GM12864 (cell line): ENCODE measurements at regions not wholly inside any gene's neighbourhood (a gene's known extent, or its start where the extent isn't known, plus 50 kb on each side); places are given as distances from the start of the nearest gene placed in this dataset.

ENCODE experiments used
- DNase-seq: peaks from one replicate; pipeline ENCODE4 v3.0.0-alpha.2; 2011; ENCODE audit warnings: low read depth
- H3K4me3 ChIP-seq: 2 replicates; pipeline ENCODE4 v1.5.1; 2011; ENCODE audit warnings: mild to moderate bottlenecking, low read depth, low read length, control low read depth
- CTCF ChIP-seq: IDR thresholded peaks from 2 replicates; pipeline ENCODE4 v1.5.1; 2011; ENCODE audit warnings: low read depth, mild to moderate bottlenecking, moderate library complexity, low read length, control low read depth, inconsistent platforms; ENCODE audit errors: missing control alignments

DNA sequence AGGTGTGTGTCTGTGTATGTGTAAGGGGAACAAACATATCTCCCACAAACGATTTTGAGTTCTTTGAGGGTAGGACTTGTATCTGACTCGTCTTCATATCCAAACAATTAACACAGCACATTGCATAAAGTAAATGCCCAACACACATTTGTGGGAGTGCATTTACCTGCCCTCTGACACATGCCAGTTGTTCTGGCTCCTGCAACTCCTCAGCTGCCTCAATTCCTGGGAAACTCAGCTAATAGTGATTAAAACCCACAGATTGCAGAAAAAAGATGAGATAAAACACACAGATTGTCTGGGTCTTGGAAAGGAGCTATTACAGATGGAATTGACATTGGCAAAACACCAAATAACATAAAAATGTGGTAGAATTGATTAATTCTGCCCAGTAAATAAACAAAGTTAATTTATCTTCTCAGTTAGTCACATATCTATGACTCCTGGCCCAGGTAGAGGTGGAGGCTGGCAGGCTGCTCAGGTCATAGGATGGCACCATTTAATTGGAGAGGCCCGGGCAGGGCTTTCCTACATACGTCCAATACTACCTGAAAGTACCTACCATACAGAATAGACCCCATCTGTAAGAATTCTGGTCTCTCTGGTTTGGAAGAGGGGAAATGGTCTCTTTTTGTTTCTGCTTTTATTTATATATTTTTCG lies 71.5 kb upstream of the IFNGR1 start:
- no peak overlapping the region for H3K4me3 ChIP-seq

GRCh38 chr6:137286916-137287315 lies 67.7 kb upstream of the IFNGR1 start:
- H3K4me3 ChIP-seq: no peak overlapping the region
- DNase-seq: no peak
- no peak for TF ChIP-seq CTCF

More for the DNA sequence above, 71.5 kb upstream of the IFNGR1 start:
- no peak for TF ChIP-seq CTCF
- DNase-seq: no peak

GRCh38 chr6:137286368-137286767 lies 67.2 kb upstream of the IFNGR1 start:
- no peak overlapping the region for H3K4me3 ChIP-seq

GRCh38 chr6:137284811-137285110 lies 65.6 kb upstream of the IFNGR1 start:
- no peak for DNase-seq
- no peak for TF ChIP-seq CTCF
- no peak overlapping the region; the same call in 1 of the 2 replicates for H3K4me3 ChIP-seq

More at GRCh38 chr6:137286368-137286767, 67.2 kb upstream of the IFNGR1 start:
- TF ChIP-seq CTCF: no peak
- DNase-seq: no peak

DNA sequence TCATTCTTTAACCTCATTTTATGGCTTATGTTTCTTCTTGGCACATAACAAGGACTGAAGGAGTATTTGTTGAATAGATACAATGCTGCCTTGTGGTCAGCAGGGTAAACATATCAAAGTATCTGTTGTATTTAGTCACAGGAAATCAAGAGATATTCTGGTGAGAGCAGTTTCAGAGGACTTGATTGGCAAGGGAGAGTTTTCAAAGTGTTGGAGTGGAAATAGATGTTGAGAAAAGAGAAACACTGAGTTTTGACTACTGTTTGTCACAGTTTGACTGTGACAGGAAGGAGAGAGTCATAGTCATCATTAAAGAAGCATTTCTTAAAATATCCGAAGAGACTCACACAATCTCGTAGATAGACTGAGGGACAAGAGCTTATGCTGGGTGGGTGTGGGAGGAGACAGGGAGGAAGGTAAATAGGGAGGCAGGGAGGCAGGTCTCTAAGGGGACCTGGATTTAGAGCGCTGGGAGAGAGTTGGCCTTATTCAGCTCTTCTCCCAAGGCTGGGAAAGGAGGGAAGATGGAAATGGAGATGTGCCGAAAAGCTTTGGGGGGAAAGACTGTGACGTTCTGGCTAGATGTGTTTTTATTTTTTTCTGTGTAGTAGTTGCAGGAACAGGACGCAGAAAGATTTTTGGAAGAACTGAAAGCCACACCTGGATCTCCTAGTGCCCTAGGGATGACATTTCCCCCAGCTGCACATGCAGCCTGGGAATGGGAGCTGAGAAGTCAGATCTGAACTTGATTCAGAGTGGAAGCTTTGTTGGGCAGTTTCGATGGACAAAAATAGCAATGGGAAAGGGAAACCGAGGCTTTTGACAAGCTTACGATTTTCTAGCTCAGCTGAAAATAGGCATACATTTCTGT lies 65.0 kb upstream of the IFNGR1 start:
- no peak for TF ChIP-seq CTCF
- H3K4me3 ChIP-seq: peak overlapping the region; percentile 25
- peak; percentile 61 for DNase-seq

DNA sequence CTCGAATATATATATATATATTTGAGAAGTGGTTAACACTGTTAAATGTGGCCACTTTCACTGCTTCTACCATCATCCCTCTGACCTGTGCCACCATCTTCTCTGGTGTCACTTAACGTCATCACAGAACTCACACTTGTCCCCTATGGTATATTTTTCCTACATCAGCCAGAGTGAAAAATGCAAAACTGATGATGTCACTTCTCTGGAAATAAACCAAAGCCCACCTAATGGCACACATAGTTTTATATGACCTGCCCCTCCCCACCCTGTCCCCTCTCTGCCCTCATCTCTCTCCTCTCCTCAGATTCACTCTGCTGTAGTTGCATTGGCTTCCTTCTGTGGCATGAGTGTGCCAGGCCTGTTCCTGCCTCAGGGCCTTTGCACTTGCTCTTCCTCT lies 63.9 kb upstream of the IFNGR1 start:
- DNase-seq: no peak
- no peak overlapping the region for H3K4me3 ChIP-seq
- TF ChIP-seq CTCF: no peak
